Astrocyte of the cerebellum (primary cell): ENCODE measurements at regions not wholly inside any gene's neighbourhood (a gene's known extent, or its start where the extent isn't known, plus 50 kb on each side); places are given as distances from the start of the nearest gene placed in this dataset.
"Not testable (repeated sequence)": the region's sequence is repeated elsewhere in the genome, so short reads cannot be mapped to it uniquely, and the experiment has no call there.

Source experiments
- DNase-seq: peaks from one replicate; pipeline ENCODE4 v3.0.0-alpha.2; 2011; ENCODE audit warnings: low read depth
- H3K4me3 ChIP-seq: 2 replicates; pipeline ENCODE4 v1.5.1; 2011; ENCODE audit warnings: mild to moderate bottlenecking, low read depth, low read length, moderate library complexity
- CTCF ChIP-seq: IDR thresholded peaks from 2 replicates; pipeline ENCODE4 v1.5.1; 2012; ENCODE audit warnings: low read length, low read depth, moderate library complexity, mild to moderate bottlenecking; ENCODE audit errors: missing control alignments
- in situ Hi-C: cut with HindIII; loops from 2 replicates; pipeline ENCODE4 v1.10.0; 2017; ENCODE audit warnings: low sequenced_read_pairs

GRCh38 chr13:83125791-83126190 is 756.5 kb downstream of the SLITRK1 start:
- DNase-seq, result no peak
- H3K4me3 ChIP-seq, result no peak overlapping the region
- in situ Hi-C loops, result no loop called here
- no peak for TF ChIP-seq CTCF

- DNase-seq, result no peak
- no peak for TF ChIP-seq CTCF
- in situ Hi-C loops, result no loop called here
- no peak overlapping the region for H3K4me3 ChIP-seq
These were observed 760.4 kb downstream of the SLITRK1 start for GRCh38 chr13:83121896-83122295.

- in situ Hi-C loops, result no loop called here
- H3K4me3 ChIP-seq, result no peak overlapping the region
- no peak for DNase-seq
- no peak for TF ChIP-seq CTCF
These were observed 765.2 kb downstream of the SLITRK1 start for GRCh38 chr13:83117046-83117445.

- H3K4me3 ChIP-seq, in situ Hi-C loops, DNase-seq: not testable (repeated sequence)
These were observed 780.6 kb downstream of the SLITRK1 start for GRCh38 chr13:83101574-83102247.

GRCh38 chr13:83100237-83100636 is 782.0 kb downstream of the SLITRK1 start:
- in situ Hi-C loops, result no loop called here

GRCh38 chr13:83088858-83089257 is 793.4 kb downstream of the SLITRK1 start:
- in situ Hi-C loops, result no loop called here
- no peak overlapping the region for H3K4me3 ChIP-seq
- no peak for DNase-seq
- TF ChIP-seq CTCF, result no peak

More at GRCh38 chr13:83100237-83100636, 782.0 kb downstream of the SLITRK1 start:
- no peak overlapping the region for H3K4me3 ChIP-seq
- TF ChIP-seq CTCF, result no peak
- DNase-seq, result no peak

- H3K4me3 ChIP-seq, result no peak overlapping the region
- in situ Hi-C loops, result no loop called here
- no peak for DNase-seq
- no peak for TF ChIP-seq CTCF
These were observed 795.3 kb downstream of the SLITRK1 start for GRCh38 chr13:83086948-83087347.
